GM19452 (cell line): ENCODE measurements at regions not wholly inside any gene's neighbourhood (a gene's known extent, or its start where the extent isn't known, plus 50 kb on each side); places are given as distances from the start of the nearest gene placed in this dataset.

Source experiments
- ATAC-seq: cut with Tn5 transposase; IDR thresholded peaks from one replicate; pipeline ENCODE4 v1.9.1; 2021; ENCODE audit not compliant: unreplicated experiment

DNA sequence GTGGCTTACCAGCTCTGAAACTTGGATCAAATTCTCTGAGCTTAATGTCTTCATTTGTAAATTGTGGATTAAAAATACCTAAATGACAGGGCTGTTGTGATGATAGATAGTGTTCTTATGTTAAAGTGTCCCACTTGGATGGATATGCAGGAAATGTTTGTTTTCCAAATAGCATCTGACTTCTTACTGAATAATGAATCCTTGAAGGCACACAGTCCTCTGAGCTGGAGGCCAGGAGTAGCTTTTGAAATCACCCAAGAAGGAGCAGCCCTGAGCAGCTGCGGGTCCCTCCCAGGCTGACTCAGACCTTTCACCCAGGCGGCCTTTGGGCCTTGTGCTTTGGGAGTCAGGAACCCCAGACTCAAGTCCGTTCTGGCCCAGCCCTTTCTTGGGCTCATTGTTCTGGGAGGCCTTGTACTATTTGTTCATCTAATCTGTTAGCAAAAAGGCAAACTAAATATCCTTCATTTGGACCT is 173.0 kb upstream of the GATA6 start:
- no peak for ATAC-seq

DNA sequence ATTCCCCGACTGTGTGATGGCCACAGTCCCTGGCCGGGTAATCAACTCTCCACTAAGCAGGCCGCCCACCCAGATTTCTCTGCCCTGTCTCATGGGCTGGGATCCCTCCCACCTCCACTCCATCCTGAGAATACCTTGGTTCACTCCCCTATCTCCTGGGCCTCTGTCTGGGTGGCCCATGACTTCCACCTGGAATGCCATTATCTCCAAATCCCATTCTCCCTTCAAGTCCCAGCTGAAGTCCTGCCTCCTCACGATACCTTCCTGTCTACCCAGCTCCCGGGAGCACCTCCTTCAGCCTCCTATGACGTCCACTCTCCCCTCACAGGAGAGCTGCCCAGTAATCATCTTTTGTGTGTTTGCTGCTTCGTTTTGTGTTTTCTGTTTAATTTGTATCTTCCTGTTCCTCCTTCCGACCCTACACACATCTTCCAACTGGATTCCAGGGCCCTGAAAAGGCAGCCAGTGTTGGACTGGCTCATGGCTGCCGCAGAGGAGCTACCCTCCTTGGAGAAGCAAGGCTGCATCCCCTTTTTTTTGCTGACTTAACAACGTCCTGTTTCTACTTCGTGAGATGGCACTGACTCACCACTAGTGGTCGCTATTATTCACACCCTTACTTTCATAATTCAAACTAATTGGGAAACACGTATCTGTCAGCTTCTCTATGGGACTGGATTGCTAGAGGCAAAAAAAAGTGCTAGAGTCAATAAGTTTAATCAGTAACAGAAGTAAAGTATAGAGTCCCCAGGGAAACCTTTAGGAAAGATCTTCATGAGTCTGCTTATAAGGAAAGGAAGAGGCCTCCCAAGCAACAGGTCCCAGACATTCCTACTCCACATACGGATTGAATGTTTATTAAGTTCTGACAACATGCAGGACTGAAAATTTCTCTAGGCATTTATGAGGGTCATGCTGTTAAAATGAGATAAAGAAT is 171.9 kb upstream of the GATA6 start:
- ATAC-seq, result peak; percentile 56

DNA sequence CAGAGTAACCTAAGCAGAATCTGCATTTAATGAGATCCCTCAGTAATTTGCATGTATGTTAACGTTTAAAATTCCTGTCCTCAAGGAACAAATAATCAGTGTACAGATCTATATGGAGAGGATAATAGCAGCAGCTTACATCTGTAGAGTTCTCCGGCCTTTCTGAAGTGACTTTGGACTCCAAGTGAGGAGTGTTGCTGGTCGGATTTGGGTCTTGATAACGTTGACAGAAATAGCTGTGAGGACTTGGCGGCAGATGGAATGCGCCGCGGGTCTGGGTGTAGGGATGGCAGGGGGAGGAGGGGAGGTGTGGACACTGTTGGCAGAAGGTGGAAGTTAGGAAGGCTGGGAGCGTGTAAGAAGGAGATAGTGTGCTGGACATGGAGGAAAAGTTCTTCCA is 170.9 kb upstream of the GATA6 start:
- ATAC-seq, result no peak

DNA sequence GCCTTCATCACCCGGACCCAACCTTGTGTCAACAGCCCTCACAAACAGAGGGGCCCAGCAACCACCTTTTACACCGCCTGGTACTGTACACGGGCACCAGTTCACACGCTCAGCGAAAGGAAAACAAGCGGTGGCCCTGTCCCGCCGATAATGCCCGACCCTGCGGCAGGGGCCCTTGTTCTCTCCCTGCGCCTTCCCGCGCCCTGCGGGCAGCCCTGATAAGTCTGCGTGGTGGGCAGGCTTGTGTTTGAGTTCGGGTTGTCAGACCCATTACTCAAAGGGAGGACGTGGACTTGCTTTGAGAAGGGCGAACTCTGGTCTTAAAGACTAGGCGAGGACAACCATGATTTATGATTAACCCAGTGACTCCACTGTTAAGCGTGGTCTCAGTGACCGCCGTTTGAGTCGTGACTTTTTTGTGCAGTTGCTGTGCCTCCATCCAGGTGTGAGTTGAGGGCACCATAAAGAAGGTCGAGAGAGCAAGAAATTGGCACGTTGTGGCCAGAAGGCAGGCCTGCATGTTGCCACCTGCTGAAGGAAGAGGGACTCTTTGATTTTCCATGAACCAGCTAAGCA is 167.4 kb upstream of the GATA6 start:
- no peak for ATAC-seq

DNA sequence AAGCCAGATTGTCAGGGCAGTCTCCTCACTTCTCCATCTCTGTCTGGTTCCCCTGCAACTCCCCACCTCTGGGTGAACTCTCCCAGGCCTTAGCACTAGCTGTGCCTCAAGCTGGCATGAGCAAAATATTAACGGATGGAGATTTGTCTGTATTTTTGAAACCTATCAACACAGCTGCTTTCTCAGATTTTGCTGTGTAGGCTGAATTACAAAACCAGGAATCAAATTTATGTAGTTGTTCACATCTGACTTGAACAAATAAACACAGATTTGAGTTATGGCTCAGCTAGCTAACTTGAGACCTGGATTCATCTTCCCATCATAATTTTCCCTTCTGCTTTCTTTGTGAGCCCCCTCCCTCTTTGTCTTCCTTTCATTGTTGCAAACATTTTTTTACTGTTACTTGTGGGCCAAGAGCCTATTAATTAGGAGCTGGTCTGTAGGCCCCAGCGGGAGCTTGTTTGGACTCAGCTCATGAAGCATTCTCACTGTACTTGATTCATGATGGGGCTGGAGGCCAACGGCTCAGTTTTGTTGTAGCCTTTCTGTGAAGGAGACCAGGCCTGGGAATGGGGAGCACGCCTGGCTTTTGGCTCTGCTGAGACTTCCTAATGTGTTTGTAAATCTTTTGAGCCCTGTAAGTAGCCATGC is 164.1 kb upstream of the GATA6 start:
- no peak for ATAC-seq

DNA sequence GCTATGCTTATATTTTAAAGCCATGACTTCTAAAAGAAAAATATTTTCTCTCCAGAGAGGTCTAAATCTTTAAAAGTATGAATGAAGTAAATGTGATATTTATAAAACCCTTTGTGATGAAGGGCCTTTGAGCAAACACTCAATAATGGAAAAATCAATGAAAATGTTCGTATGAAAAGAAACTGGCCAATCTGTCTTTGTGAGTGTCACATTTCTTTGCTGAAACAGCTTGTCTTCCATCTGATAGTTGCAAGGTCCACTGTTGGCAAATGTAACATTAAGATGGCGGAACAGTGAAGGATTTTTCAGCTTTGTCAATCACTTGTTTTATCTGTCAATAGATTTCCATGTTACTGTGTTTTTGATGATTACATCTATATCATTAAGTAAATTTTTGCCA is 162.9 kb upstream of the GATA6 start:
- no peak for ATAC-seq

DNA sequence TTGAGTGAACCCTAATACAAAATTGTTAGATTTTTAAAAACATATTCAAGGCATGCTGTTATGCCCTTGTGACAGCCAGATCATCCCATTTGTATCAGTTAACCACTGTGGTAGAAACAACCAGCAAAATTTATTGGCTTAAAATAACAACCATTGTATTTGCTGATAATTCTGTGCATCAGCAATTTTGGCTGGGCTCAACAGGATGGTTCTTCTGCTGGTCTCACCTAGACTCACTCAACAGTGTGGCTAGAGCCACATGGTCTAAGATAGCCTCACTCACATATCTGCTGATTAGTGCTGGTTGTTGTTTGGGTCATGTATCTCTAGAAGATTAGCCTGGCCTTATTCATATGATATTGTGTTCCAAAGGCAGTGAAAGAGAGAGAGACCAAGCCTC is 160.1 kb upstream of the GATA6 start:
- ATAC-seq, result no peak

DNA sequence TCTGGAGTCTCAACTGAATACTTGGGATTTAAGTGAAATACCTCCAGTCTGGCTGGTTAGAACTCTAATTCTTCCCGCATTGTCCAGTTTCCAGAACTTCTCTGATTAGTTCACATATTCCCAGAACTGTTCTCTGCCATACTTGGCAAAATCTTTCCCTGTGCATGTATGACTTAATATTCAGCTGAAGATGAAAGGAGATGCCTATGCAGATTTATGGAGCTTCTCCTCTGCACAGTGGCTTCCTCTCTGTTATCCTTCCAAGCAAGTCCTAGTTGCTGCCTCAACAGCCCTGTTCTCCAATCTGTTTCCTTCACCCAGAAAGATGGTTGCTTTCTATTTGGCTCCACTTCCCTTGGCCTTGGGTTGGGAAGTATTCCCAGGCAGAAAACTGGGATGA is 155.4 kb upstream of the GATA6 start:
- ATAC-seq, result no peak

DNA sequence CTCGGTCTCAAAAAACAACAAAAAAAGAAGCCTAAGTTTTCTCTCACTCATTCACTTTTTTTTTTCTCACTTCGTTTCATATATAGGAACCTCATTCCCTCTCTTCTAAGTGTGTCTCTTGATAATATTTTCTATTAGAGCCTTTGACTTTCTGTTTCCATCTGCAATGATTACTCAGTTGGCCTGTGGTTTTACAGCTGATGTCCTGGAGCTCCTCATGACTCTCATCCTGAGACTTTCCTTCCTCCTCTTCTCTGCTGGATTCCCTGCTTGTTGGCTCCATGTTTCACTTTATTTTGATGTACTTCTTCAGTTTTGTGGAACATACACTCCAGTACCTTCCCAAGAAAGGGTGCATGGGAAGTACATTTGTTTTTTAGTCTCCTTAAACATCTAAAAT is 154.2 kb upstream of the GATA6 start:
- no peak for ATAC-seq

DNA sequence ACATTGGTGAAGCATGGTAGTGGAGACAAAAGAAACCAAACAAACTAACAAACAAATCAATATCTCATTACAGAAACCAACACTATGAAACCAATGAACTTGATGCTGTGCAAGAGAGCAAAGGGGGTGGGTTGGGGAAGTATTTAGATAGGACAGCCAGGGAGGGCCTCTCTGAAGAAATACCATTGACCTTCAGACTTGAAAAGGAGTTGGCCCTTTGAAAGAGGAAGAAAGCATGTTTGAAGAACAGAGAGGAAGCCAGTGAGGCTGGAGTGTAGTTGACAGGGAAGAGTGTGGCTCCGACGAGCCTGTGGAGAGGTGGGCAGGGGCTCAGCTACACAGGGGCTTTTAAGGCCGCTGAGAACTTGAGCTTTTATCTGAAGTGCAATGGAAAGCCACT is 151.0 kb upstream of the GATA6 start:
- ATAC-seq, result no peak

DNA sequence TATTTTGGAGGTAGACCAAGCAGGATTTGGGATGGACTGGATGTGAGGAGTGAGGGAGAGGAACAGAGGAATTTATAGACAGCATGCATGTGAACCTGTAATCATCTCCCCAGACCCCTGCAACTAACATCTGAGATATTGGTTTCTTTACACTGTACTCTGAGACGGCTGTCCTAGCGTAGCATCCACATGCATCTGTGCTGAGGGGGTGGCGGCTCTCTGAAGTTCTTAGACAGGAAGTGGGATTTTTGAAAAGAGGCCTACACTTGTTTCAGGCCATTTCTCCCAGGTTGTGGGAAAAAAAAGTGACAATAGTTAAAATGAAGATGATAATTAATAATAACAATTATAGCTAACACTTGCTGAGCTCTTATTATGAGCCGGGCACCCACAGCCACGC is 150.2 kb upstream of the GATA6 start:
- ATAC-seq, result no peak

DNA sequence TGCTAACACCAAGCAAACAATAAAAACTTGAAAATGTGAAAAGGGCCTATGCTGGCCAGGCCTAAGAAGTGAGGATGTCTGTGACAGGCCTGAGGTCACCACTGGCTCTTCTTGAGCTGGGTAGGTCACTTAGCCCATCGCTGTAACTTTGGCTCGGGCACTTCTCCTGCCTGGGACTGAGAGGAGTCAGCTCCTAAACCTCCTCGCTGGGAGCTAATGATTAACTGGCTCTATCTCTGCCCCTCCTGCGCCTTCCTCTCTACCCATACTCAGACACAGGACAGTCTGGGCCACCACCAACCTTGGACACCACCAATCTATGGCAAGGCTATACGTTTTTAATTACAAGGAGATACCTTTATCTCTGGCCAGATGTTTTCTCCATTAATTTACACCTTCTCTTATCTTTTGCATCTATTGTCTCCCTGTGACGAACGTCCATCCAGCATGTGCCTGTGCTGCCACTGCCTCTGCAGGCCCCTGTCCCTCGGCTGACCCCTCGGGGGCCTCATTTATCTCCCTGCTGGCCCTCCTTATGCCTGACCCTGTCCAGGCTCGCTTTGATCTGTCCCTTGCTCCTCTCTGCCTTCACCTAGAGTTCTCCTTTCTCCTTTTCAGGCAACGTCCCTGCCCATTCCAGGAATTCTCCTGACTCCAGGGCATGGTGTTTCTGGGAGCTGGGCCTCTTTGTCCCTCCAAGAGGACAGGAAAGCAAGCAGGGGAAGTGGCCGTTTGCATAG is 149.1 kb upstream of the GATA6 start:
- ATAC-seq, result no peak

DNA sequence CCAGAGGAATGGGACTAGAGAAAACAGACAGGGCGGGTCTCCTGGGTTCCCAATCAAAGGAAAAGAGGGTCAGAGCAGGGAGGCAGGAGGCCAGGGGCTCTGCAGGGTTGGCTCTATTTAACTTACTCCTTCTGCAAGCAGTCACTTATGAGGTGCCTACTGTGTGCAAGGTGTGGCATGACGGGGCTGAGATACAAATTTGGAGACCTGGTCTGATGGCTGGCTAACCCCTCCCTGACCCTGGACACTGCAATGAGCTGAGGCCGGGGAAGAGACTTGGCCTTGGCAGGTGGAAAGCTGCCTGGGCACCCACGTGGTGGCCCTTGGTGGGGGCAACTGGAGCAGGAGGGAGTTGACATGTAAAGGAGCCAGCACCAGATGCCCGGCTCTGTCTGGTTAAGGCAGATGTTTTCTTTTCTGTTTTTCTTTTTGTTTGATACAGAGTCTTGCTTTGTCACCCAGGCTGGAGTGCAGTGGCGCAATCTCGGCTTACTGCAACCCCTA is 148.5 kb upstream of the GATA6 start:
- no peak for ATAC-seq

DNA sequence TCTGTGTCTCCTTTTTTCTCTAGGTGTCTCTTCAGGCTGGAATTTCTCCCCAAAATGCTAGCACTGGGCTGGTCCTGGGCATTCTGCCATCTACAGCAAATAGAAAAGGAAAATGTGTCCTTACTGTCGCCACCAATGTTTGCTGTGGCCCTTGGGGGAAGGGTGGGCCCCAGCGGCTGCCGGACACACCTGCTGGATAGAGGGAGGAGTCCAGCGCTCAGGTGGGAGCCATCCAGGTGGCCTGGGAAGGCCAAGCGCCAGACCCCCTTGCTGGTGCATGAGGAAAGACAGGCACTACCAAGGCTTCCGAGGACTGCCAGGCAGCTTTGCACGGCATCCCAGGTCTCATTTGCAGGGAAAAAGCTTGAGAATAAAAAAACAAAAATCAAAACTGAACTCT is 147.7 kb upstream of the GATA6 start:
- no peak for ATAC-seq

DNA sequence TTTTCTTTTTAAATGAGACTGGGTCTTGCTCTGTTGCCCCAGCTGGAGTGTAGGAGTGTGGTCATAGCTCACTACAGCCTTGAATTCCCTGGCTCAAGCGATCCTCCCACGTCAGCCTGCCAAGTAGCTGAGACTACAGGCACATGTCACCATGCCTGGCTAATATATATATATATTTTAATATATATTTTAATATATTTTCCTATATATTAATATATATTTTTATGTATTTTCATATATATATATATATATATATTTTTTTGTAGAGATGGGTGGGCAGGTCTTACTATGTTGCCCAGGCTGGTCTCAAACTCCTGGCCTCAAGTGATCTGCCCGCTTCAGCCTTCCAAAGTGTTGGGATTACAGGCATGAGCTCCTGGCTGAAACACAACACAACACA is 144.5 kb upstream of the GATA6 start:
- no peak for ATAC-seq

DNA sequence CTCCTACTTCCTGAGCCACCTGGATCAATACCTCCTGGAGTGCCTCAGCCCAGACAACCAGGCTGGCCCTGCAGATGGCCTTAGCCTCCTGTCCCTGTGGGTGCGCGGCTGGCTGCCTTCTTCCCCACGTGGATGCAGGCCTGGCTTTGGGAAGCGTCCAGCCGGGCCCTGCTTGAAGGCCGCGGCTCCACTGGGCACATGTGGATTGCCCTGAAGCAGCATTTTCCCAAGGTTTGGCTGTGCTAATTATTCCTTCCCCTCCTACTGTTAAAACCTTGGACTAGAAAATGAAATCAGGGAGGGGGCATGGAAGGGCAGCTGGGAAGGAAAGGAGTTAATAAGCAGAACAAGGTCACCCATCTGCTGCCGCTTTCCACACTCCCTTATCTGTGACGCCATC is 143.0 kb upstream of the GATA6 start:
- ATAC-seq, result no peak

DNA sequence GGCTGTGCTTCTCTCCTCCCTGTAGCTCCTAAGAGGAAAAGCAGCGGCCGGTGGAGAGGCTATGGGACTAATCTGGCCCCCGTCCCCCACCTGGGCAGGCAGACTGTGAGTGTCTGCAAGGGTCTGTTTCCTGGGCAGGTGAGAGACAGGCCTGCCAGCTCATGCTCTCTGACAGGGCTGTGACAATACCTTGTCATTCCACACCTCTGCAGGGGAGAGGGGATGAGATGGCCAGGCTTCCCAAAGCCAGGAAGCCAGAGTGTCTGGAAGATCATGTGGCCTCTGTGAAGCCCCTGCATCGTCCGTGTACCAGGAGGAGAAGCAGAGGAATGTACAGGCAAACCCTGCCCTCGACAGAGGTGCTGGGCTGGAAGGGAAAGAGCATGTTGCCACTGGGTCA is 142.5 kb upstream of the GATA6 start:
- no peak for ATAC-seq

DNA sequence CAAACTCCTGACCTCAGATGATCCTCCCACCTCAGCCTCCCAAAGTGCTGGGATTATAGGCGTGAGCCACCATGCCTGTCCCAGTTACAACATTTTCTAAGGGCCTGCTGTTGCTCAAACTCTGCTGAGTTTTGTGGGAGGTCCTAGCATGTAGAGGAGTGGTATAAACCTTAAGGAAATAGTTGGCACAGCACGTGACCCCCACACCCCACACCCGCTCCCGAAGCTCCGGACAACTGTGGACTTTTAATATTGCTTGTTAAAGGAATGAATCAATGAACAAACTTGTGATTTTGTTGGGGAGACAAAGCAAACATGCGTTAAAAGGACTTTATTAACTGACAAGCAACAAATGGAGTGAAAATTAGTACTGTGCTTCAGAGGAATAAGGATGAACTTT is 137.8 kb upstream of the GATA6 start:
- no peak for ATAC-seq

DNA sequence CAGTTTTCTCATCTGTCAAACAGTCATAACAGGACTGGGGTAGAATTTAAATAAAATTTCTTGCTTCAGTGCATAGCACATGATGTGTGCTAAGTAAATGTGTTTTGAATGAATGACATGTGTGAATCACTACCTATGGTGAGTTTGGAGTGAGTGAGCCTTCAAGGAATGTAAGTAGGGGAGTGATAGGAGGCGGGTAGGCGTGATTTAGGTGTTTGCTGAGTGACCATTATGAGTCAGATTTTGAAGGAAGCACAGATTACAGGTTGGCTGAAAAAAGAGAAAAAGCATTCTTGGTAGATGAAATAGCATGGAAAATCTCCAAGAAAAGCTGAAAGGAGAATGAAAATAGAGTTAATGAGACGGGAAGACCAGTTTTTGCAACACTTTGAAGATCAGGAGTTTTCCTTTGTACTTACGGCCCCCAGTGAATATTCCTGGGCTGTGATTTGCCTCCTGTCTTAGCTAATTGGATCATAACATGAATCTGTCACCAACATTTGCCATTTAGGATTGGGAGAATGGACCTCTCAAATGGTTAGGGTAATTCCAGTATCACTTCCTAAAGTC is 136.9 kb upstream of the GATA6 start:
- ATAC-seq, result no peak

DNA sequence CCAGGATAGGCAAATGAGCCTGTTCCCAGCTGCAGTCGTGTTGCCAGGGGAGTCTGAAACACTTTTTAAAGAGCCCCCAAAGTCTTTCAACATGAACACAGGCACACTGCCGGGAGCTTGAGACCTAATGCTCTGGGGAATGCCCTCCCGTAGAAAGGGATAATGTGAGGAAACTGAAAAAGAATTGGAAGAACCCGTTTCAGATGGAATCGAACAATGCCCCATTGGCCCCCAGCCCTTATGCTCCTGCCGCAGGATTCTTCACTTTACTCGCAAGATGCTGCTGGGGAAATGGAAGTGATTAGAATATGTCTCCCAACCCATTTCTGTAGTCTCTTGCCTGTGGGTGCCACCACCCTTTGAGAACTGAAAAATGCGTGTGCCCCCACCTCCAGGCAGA is 136.3 kb upstream of the GATA6 start:
- no peak for ATAC-seq

DNA sequence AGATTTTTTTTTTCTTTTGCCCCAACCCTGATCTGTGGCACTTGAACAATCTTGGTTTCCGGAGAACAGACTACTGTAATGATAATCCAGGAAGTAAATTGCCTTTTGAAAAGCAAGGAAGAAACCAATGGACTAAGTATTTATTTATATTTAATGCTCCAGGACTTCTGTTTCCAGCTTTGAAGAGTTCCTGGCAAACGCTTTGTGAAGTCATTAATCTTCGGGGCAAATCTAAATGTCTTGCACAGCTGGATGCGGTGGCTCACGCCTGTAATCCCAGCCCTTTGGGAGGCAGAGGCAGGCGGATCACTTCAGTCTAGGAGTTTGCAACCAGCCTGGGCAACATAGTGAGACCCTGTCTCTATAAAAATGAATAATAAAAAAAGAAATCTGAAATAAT is 135.1 kb upstream of the GATA6 start:
- no peak for ATAC-seq
